GM12878 (cell line): ENCODE measurements at regions not wholly inside any gene's neighbourhood (a gene's known extent, or its start where the extent isn't known, plus 50 kb on each side); places are given as distances from the start of the nearest gene placed in this dataset.

ENCODE experiments used
- ATAC-seq: fragments of 200-7000 bp; cut with Tn5 transposase; 3 replicates; pipeline ENCODE4 v1.9.1; 2020; ENCODE audit warnings: mild to moderate bottlenecking, moderate library complexity
- BruUV-seq: library from RNA; stranded (reverse); fragments of 400-500 nt; replicated peaks from 2 replicates; lab custom pipeline; 2021; lab: Mats Ljungman, UMichigan
- CTCF ChIA-PET: fragments of 300-600 bp; sonication (Branson Sonifier 250); formaldehyde crosslinking; extraction: SDS; loops from one replicate; lab custom pipeline; 2021; ENCODE audit warnings: inconsistent platforms; lab: Yijun Ruan, JAX
- POLR2A ChIA-PET: fragments of 350-600 bp; formaldehyde crosslinking; extraction: SDS; loops from one replicate; lab custom pipeline; 2021; ENCODE audit warnings: inconsistent platforms; lab: Charles Lee
- RAD21 ChIA-PET: fragments of 300-600 bp; sonication (Branson Sonifier 250); formaldehyde crosslinking; loops from one replicate; lab custom pipeline; 2023; ENCODE audit warnings: antibody characterized with exemption; ENCODE audit not compliant: unreplicated experiment; lab: Charles Lee
- SMC1A ChIA-PET: fragments of 300-600 bp; sonication (Branson Sonifier 250); formaldehyde crosslinking; loops from one replicate; lab custom pipeline; 2023; ENCODE audit not compliant: unreplicated experiment, uncharacterized antibody; lab: Charles Lee
- DNase-seq: peaks from one replicate; pipeline ENCODE4 v3.0.0-alpha.2; 2011; ENCODE audit warnings: low read depth, low spot score
- FAIRE-seq: peaks from 3 replicates; lab custom pipeline; 2011; peaks lifted over from hg19 to GRCh38; lab: Jason Lieb, UNC
- H2AFZ ChIP-seq: 2 replicates; pipeline ENCODE4 v1.6.0; 2011; ENCODE audit warnings: low read depth, low read length, control low read depth; ENCODE audit not compliant: control insufficient read depth
- H3K27ac ChIP-seq: 2 replicates; pipeline ENCODE4 v1.5.1; 2011; ENCODE audit warnings: control low read depth; ENCODE audit not compliant: control insufficient read depth, insufficient read depth
- H3K27me3 ChIP-seq, 2 experiments: replicated peaks in 1 of 2; 2 replicates each; pipeline versions ENCODE4 v1.6.0 to v1.6.1; 2011; ENCODE audit warnings: low read length in 1 of 2; ENCODE audit not compliant: control insufficient read depth in 2 of 2, insufficient read depth in 2 of 2
- H3K36me3 ChIP-seq, 2 experiments: 2 replicates each; pipeline ENCODE4 v1.5.1; 2011; ENCODE audit warnings: low read length in 1 of 2; ENCODE audit not compliant: control insufficient read depth in 2 of 2, insufficient read depth in 2 of 2
- H3K4me1 ChIP-seq: 2 replicates; pipeline ENCODE4 v1.6.1; 2011; ENCODE audit warnings: mild to moderate bottlenecking, low read length, moderate library complexity, mixed read lengths; ENCODE audit not compliant: control insufficient read depth, insufficient read depth
- H3K4me2 ChIP-seq: 2 replicates; pipeline ENCODE4 v1.6.0; 2011; ENCODE audit warnings: control low read depth; ENCODE audit not compliant: control insufficient read depth, insufficient read depth
- H3K4me3 ChIP-seq: fragments of 200-600 bp; sonication (generic); 2 replicates; pipeline ENCODE4 v1.5.1; 2016
- H3K79me2 ChIP-seq: 2 replicates; pipeline ENCODE4 v1.6.0; 2011; ENCODE audit warnings: low read length; ENCODE audit not compliant: control insufficient read depth, insufficient read depth
- H3K9ac ChIP-seq: 2 replicates; pipeline ENCODE4 v1.8.0; 2011; ENCODE audit warnings: low read length, control low read depth, mixed read lengths; ENCODE audit not compliant: control insufficient read depth, insufficient read depth
- H3K9me3 ChIP-seq: replicated peaks from 3 replicates; pipeline ENCODE4 v1.5.1; 2011; ENCODE audit warnings: mild to moderate bottlenecking, low read length; ENCODE audit not compliant: control insufficient read depth, insufficient read depth
- H4K20me1 ChIP-seq: 2 replicates; pipeline ENCODE4 v1.6.0; 2011; ENCODE audit not compliant: control insufficient read depth, insufficient read depth
- ATF2 ChIP-seq: IDR thresholded peaks from 2 replicates; pipeline ENCODE4 v1.6.1; 2012; ENCODE audit warnings: low read length, inconsistent platforms
- BCL11A ChIP-seq: IDR thresholded peaks from 2 replicates; pipeline ENCODE4 v1.6.1; 2011; ENCODE audit warnings: low read depth, low read length
- CBX3 ChIP-seq: fragments of 200-600 bp; sonication (generic); IDR thresholded peaks from 2 replicates; pipeline ENCODE4 v1.6.1; 2016; ENCODE audit warnings: low read depth, borderline replicate concordance
- DPF2 ChIP-seq: fragments of 450-650 bp; IDR thresholded peaks from 2 replicates; pipeline ENCODE4 v1.6.1; 2017; ENCODE audit warnings: mild to moderate bottlenecking
- ETV6 ChIP-seq, 2 experiments: fragments of 450-650 bp in 1 of 2; IDR thresholded peaks in 1 of 2; conservative IDR thresholded peaks in 1 of 2; 2 replicates each; pipeline ENCODE4 v1.6.1; 2014; ENCODE audit warnings: antibody characterized with exemption in 1 of 2, borderline replicate concordance in 1 of 2, low read depth in 1 of 2, mild to moderate bottlenecking in 1 of 2, moderate library complexity in 1 of 2
- HDGF ChIP-seq: fragments of 450-650 bp; IDR thresholded peaks from 2 replicates; pipeline ENCODE4 v1.6.1; 2016; ENCODE audit warnings: antibody characterized with exemption
- NR2F1 ChIP-seq: fragments of 450-650 bp; conservative IDR thresholded peaks from 2 replicates; pipeline ENCODE4 v1.6.1; 2017; ENCODE audit warnings: mild to moderate bottlenecking
- SMC3 ChIP-seq: IDR thresholded peaks from 2 replicates; pipeline ENCODE4 v1.6.1; 2011; ENCODE audit warnings: low read length, improper control_type of control experiment, borderline replicate concordance
- ZBTB4 ChIP-seq: fragments of 450-650 bp; formaldehyde crosslinking; IDR thresholded peaks from 2 replicates; pipeline ENCODE4 v1.4.0; 2022; ENCODE audit warnings: mild to moderate bottlenecking, moderate library complexity
- ZNF274 ChIP-seq: IDR thresholded peaks from one replicate; pipeline ENCODE4 v1.8.0; 2011; ENCODE audit not compliant: insufficient read length, insufficient read depth
- WGBS: methylation state at CpG from one replicate; pipeline ENCODE4 v1.1.6; 2016; ENCODE audit warnings: low lambda C conversion rate; ENCODE audit not compliant: insufficient replicate concordance, insufficient coverage; ENCODE audit errors: missing lambda C conversion rate; 5-methylcytosine and 5-hydroxymethylcytosine counted together
- in situ Hi-C: fragments of 300-500 bp; cut with MboI; formaldehyde crosslinking; loops from 9 replicates; pipeline ENCODE4 v1.14.3; 2018; ENCODE audit warnings: mixed read lengths
- intact Hi-C: fragments of 100-400 bp; cut with micrococcal nuclease; formaldehyde crosslinking; loops from one replicate; pipeline ENCODE4 v1.14.2; 2022; ENCODE audit not compliant: unreplicated experiment
- TF ChIP-seq, protein P1 (sequence below): fragments of 150-350 bp; IDR thresholded peaks from 2 replicates; pipeline ENCODE4 v1.6.1; 2016; ENCODE audit warnings: low read depth, low read length

GRCh38 chr2:183349091-183349490, 224.8 kb downstream of the NUP35 start (continued):
- TF ChIP-seq NR2F1 (no peak), ZNF274 (no peak), SMC3 (no peak), DPF2 (no peak), ATF2 (no peak)
- TF ChIP-seq, all 136 proteins: peak for 0

GRCh38 chr2:183359867-183360266, 235.6 kb downstream of the NUP35 start:
- Histone ChIP-seq H3K9me3 (no peaks in the 10 kb centered on the region), H3K4me1 (no peaks in the 10 kb centered on the region), H3K4me2 (no peak overlapping the region)
- WGBS = 0% methylated on average over 2 of the region's 2 CpGs
- SMC1A ChIA-PET = interaction anchor here (0.9 to 3.0 kb wide), 5 partner anchors 12 to 111 kb away, joined by 3 to 18 read pairs (median 3); no protein-coding TSS in a partner anchor
- TF ChIP-seq ETV6 (conservative IDR thresholded peaks at IDR 0.05 in 1 of 2, IDR thresholded peaks at IDR 0.05 in 1 of 2; ENCODE audit: borderline replicate concordance in 1 of 2, low read depth in 1 of 2) (no peak), BCL11A (no peak), DPF2 (no peak), ZBTB4 (no peak), CBX3 (no peak), HDGF (no peak)
- TF ChIP-seq, protein P1, sequence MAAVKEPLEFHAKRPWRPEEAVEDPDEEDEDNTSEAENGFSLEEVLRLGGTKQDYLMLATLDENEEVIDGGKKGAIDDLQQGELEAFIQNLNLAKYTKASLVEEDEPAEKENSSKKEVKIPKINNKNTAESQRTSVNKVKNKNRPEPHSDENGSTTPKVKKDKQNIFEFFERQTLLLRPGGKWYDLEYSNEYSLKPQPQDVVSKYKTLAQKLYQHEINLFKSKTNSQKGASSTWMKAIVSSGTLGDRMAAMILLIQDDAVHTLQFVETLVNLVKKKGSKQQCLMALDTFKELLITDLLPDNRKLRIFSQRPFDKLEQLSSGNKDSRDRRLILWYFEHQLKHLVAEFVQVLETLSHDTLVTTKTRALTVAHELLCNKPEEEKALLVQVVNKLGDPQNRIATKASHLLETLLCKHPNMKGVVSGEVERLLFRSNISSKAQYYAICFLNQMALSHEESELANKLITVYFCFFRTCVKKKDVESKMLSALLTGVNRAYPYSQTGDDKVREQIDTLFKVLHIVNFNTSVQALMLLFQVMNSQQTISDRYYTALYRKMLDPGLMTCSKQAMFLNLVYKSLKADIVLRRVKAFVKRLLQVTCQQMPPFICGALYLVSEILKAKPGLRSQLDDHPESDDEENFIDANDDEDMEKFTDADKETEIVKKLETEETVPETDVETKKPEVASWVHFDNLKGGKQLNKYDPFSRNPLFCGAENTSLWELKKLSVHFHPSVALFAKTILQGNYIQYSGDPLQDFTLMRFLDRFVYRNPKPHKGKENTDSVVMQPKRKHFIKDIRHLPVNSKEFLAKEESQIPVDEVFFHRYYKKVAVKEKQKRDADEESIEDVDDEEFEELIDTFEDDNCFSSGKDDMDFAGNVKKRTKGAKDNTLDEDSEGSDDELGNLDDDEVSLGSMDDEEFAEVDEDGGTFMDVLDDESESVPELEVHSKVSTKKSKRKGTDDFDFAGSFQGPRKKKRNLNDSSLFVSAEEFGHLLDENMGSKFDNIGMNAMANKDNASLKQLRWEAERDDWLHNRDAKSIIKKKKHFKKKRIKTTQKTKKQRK = no peak
- TF ChIP-seq, all 136 proteins: peak for 0
- ChIA-PET POLR2A (interaction anchor here (1.2 kb wide), 1 partner anchor 9 kb away, joined by 3 read pairs; no protein-coding TSS in a partner anchor), CTCF (interaction anchor here (1.1 to 3.4 kb wide), 6 partner anchors 11 to 110 kb away, joined by 3 to 16 read pairs (median 8); no protein-coding TSS in a partner anchor), RAD21 (interaction anchor here (0.6 to 3.4 kb wide), 2 partner anchors 111 to 372 kb away, joined by 3 to 10 read pairs; no protein-coding TSS in a partner anchor)
- H3K79me2 ChIP-seq = no peaks in the 10 kb centered on the region
- intact Hi-C loops (loop anchor here (2.0 kb wide), 1 partner anchor 65 kb away; no protein-coding TSS in a partner anchor), in situ Hi-C loops (no loop called here)
- DNase-seq = no peak
- no peaks in the 10 kb centered on the region for H4K20me1 ChIP-seq
- H3K36me3 ChIP-seq = no peaks in the 10 kb centered on the region
- no peak overlapping the region for H2AFZ ChIP-seq
- H3K4me3 ChIP-seq = no peak overlapping the region
- no peak for FAIRE-seq
- no peak overlapping the region for H3K9ac ChIP-seq
- H3K27ac ChIP-seq = no peak overlapping the region
- no TSS peak for BruUV-seq
- no peak for ATAC-seq
- H3K27me3 ChIP-seq = no peaks in the 10 kb centered on the region
